Panc1 (cell line): ENCODE measurements at regions not wholly inside any gene's neighbourhood (a gene's known extent, or its start where the extent isn't known, plus 50 kb on each side); places are given as distances from the start of the nearest gene placed in this dataset.

Experiments
- POLR2AphosphoS5 ChIP-seq: IDR thresholded peaks from 2 replicates; pipeline ENCODE4 v1.6.1; 2012; ENCODE audit warnings: mild to moderate bottlenecking, low read depth, low read length, moderate library complexity
- TCF7L2 ChIP-seq: IDR thresholded peaks from 2 replicates; pipeline ENCODE4 v1.6.1; 2011; ENCODE audit warnings: mild to moderate bottlenecking, low read depth, low read length, inconsistent platforms
- TF ChIP-seq, protein P1 (sequence below): fragments of 450-650 bp; IDR thresholded peaks from 2 replicates; pipeline ENCODE4 v1.5.1; 2017; ENCODE audit warnings: mild to moderate bottlenecking

GRCh38 chr17:68135141-68135887, 99.8 kb downstream of the KPNA2 start:
- TF ChIP-seq TCF7L2 (no peak), POLR2AphosphoS5 (no peak)
- TF ChIP-seq, protein P1, sequence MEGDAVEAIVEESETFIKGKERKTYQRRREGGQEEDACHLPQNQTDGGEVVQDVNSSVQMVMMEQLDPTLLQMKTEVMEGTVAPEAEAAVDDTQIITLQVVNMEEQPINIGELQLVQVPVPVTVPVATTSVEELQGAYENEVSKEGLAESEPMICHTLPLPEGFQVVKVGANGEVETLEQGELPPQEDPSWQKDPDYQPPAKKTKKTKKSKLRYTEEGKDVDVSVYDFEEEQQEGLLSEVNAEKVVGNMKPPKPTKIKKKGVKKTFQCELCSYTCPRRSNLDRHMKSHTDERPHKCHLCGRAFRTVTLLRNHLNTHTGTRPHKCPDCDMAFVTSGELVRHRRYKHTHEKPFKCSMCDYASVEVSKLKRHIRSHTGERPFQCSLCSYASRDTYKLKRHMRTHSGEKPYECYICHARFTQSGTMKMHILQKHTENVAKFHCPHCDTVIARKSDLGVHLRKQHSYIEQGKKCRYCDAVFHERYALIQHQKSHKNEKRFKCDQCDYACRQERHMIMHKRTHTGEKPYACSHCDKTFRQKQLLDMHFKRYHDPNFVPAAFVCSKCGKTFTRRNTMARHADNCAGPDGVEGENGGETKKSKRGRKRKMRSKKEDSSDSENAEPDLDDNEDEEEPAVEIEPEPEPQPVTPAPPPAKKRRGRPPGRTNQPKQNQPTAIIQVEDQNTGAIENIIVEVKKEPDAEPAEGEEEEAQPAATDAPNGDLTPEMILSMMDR: no peak
